ENCODE measurements at regions not wholly inside any gene's neighbourhood (a gene's known extent, or its start where the extent isn't known, plus 50 kb on each side); places are given as distances from the start of the nearest gene placed in this dataset.

- TF ChIP-seq CTCF (IDR thresholded peaks at IDR 0.05; ENCODE audit: low read depth, low read length) = no peak
- no peak overlapping the region for H3K4me3 ChIP-seq (replicated peaks in 1 of 2; ENCODE audit: low read depth in 2 of 2, low read length in 2 of 2)
- DNase-seq (ENCODE audit: low read depth in 2 of 2) = peak; percentile 1 to 30
These were observed 180.5 kb upstream of the CTBP2 start for GRCh38 chr10:125340903-125341302.

- TF ChIP-seq CTCF (IDR thresholded peaks at IDR 0.05; ENCODE audit: low read depth, low read length) = peak; percentile 3
- H3K4me3 ChIP-seq (replicated peaks in 1 of 2; ENCODE audit: low read depth in 2 of 2, low read length in 2 of 2) = no peak overlapping the region
- DNase-seq (ENCODE audit: low read depth in 2 of 2) = no peak
These were observed 177.1 kb upstream of the CTBP2 start for GRCh38 chr10:125337510-125337909.

DNA sequence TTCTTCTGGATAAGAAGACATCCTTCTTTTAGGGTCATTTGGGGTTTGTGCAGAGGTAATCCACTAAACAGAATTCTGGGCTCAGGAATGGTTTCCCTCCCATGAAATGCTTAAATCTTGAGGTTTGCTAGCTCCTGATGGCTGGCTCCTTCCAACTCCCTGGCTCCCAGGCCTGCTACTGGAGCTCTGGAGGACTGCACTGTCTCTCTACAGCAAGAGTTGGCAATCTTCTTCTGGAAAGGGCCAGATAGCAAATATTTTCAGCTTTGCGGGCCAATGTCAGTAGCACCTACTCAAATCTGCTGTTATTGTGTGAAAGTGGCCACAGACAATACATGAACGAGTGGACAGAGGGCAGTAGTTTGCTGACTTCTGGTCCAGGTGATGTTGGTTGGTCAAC, 174.2 kb upstream of the CTBP2 start:
- TF ChIP-seq CTCF (IDR thresholded peaks at IDR 0.05; ENCODE audit: low read depth, low read length) = no peak
- H3K4me3 ChIP-seq (replicated peaks in 1 of 2; ENCODE audit: low read depth in 2 of 2, low read length in 2 of 2) = no peak overlapping the region
- DNase-seq (ENCODE audit: low read depth in 2 of 2) = no peak

- no peak for TF ChIP-seq CTCF (IDR thresholded peaks at IDR 0.05; ENCODE audit: low read depth, low read length)
- H3K4me3 ChIP-seq (replicated peaks in 1 of 2; ENCODE audit: low read depth in 2 of 2, low read length in 2 of 2) = no peak overlapping the region
- DNase-seq (ENCODE audit: low read depth in 2 of 2) = no peak
These were observed 173.4 kb upstream of the CTBP2 start for GRCh38 chr10:125333769-125334168.

DNA sequence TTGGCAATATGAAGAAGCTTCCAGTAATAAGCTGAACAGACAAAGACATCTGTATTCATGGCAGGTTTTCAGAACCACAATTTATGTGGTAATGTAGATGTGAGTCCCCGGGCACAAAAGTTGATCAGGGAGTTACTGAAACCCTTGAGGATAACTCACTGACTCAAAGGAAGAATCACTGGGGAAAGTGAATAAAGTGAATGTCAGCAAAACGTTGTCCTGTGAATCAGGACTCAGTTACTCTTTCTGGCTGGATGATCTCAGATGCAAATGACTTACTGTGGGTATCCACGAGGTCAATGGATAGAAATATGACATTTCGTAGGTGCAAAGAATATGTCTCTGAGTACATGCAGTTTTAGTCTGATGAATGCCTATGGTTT, 172.8 kb upstream of the CTBP2 start:
- H3K4me3 ChIP-seq (replicated peaks in 1 of 2; ENCODE audit: low read depth in 2 of 2, low read length in 2 of 2) = no peak overlapping the region
- TF ChIP-seq CTCF (IDR thresholded peaks at IDR 0.05; ENCODE audit: low read depth, low read length) = no peak
- no peak for DNase-seq (ENCODE audit: low read depth in 2 of 2)

DNA sequence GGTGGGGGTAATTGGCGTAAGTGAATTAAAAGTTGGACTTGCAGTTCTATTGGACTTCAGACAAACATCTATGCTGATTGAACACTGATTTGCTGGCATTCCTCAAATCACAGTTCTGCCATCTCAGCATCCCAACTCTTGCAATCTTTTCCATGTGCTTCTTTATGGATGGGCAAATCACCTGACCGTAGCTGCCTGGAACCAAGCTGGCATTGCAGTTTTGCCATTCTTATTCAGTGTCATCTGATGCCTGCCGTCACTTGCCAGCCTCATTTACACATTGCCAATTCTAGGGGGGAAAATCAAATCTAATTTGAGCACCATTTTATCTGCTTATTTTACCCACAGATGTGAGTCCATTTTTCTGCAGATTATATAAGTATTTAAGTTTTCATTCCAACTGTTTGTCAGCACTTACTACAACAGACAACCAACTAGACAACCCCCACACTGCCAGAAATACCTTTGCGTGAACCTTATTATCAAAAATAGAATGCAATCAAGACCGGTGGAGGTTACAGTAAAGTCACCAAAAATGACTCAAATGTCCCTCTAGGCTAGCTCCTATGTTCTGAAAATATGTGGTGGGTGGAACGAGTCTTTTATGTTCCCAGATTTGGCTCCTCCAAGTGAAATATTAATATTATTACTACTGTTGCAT, 172.3 kb upstream of the CTBP2 start:
- no peak for TF ChIP-seq CTCF (IDR thresholded peaks at IDR 0.05; ENCODE audit: low read depth, low read length)
- no peak for DNase-seq (ENCODE audit: low read depth in 2 of 2)
- no peak overlapping the region for H3K4me3 ChIP-seq (replicated peaks in 1 of 2; ENCODE audit: low read depth in 2 of 2, low read length in 2 of 2)

- no peak for TF ChIP-seq CTCF (IDR thresholded peaks at IDR 0.05; ENCODE audit: low read depth, low read length)
- DNase-seq (ENCODE audit: low read depth in 2 of 2) = no peak
- H3K4me3 ChIP-seq (replicated peaks in 1 of 2; ENCODE audit: low read depth in 2 of 2, low read length in 2 of 2) = no peak overlapping the region
These were observed 170.7 kb upstream of the CTBP2 start for GRCh38 chr10:125331056-125331455.

Measured in cardiac fibroblast (primary cell).